ENCODE measurements at regions not wholly inside any gene's neighbourhood (a gene's known extent, or its start where the extent isn't known, plus 50 kb on each side); places are given as distances from the start of the nearest gene placed in this dataset.

DNA sequence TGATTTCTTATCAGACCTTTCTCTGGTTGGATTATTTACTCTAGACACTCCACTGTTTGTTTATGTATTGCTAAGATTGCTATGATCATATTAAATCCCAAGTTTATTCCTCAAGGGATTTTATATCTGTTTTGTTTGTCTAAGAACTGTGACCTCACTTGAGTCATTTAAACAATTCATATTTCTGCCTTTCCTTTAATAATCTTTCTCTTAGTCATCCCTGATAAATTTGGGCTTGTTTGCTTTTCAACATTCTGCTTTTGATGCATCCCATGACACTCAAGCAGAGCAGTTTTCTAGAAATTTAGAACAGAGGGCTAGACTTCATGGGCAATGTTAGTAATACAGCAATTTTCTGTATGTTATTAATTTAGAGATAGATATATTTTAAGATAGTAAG, 231.6 kb upstream of the TNC start:
- Mint-ChIP-seq H3K9me3 (no peaks in the 10 kb centered on the region), H3K4me1 (no peaks in the 10 kb centered on the region), H3K4me3 (no peak overlapping the region), H3K27ac (no peak overlapping the region), H3K36me3 (no peaks in the 10 kb centered on the region)
- ATAC-seq (no peak), DNase-seq (ENCODE audit: low spot score in 2 of 2) (no peak)

DNA sequence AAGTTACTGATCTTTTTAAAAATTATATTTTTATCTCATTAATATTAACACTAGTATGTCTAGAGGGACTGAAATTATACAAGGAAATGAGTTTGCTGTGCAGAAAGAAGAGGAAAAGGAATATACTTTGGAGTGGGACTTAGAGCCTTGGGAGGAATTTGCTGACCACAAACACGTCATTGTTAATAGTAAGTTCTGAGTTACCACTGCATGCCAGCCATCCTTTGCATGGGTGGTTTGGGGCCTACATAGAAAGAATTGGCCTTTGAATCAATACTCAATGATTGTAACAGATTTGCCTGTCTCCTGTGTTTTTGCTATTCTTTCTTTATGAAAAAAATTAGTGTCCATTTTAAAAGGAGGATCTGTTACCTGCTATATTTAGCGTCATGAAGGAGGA, 232.6 kb upstream of the TNC start:
- no peak for ATAC-seq
- no peaks in the 10 kb centered on the region for H3K9me3 Mint-ChIP-seq
- H3K4me1 Mint-ChIP-seq = no peaks in the 10 kb centered on the region
- no peak overlapping the region for H3K4me3 Mint-ChIP-seq
- no peak overlapping the region for H3K27ac Mint-ChIP-seq
- DNase-seq (ENCODE audit: low spot score in 2 of 2) = no peak
- no peaks in the 10 kb centered on the region for H3K36me3 Mint-ChIP-seq

- no peak overlapping the region for H3K4me3 Mint-ChIP-seq
- no peaks in the 10 kb centered on the region for H3K9me3 Mint-ChIP-seq
- no peak for ATAC-seq
- no peaks in the 10 kb centered on the region for H3K36me3 Mint-ChIP-seq
- no peak overlapping the region for H3K27ac Mint-ChIP-seq
- no peak for DNase-seq (ENCODE audit: low spot score in 2 of 2)
- no peaks in the 10 kb centered on the region for H3K4me1 Mint-ChIP-seq
Observed at GRCh38 chr9:115353681-115354080, 235.7 kb upstream of the TNC start.

DNA sequence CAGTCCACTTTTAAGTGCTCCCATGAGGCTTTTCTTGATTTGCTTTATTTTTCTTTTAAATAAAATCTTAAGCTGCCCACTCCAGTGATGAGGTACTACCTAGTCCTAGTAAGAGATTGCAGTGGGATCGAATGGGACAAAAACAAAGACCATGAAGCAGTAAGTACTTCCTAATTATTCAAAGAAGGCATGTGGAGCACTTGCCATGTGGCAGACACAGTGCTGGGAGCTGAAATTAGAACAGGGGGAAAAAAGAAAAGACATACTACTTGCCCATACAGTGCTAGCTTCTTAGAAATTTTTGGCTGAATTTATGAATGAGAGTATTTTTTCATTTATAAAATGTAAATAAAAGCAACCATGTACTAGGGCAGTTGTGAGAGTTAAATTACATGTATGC, 239.9 kb upstream of the TNC start:
- ATAC-seq (no peak), DNase-seq (ENCODE audit: low spot score in 2 of 2) (no peak)
- no peak overlapping the region for H3K27ac Mint-ChIP-seq
- H3K4me3 Mint-ChIP-seq = no peak overlapping the region
- no peaks in the 10 kb centered on the region for H3K9me3 Mint-ChIP-seq
- H3K4me1 Mint-ChIP-seq = no peaks in the 10 kb centered on the region
- H3K36me3 Mint-ChIP-seq = no peaks in the 10 kb centered on the region

GRCh38 chr9:115359017-115359780, 241.2 kb upstream of the TNC start:
- ATAC-seq (no peak), DNase-seq (ENCODE audit: low spot score in 2 of 2) (no peak)
- Mint-ChIP-seq H3K9me3 (no peaks in the 10 kb centered on the region), H3K27ac (no peak overlapping the region), H3K4me3 (no peak overlapping the region), H3K4me1 (no peaks in the 10 kb centered on the region), H3K36me3 (no peaks in the 10 kb centered on the region)

GRCh38 chr9:115360122-115360521, 242.2 kb upstream of the TNC start:
- ATAC-seq (no peak), DNase-seq (ENCODE audit: low spot score in 2 of 2) (no peak)
- Mint-ChIP-seq H3K36me3 (no peaks in the 10 kb centered on the region), H3K9me3 (no peaks in the 10 kb centered on the region), H3K27ac (no peak overlapping the region), H3K4me1 (no peaks in the 10 kb centered on the region), H3K4me3 (no peak overlapping the region)

- DNase-seq (ENCODE audit: low spot score in 2 of 2) (no peak), ATAC-seq (no peak)
- no peaks in the 10 kb centered on the region for H3K9me3 Mint-ChIP-seq
Observed at GRCh38 chr9:115362101-115362500, 244.1 kb upstream of the TNC start.

DNA sequence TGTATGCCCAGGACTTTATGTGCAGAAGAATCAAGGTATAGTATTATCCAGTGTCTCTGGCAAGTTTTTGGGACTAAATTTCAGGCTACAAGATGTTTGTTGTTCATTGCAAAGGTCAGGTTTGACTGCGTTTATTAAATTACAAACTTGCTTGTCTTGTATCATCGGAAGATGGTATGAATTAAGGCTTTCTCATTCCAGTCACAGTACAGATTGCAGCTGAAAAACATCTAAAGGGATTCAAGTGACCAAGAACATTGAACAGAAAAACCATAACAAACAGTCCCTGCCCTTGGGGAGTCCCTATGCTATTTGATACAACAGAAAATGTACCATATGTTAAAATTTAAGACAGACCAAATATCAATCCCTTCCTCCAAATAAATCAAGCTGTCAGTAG, 244.7 kb upstream of the TNC start:
- DNase-seq (ENCODE audit: low spot score in 2 of 2) (no peak), ATAC-seq (no peak)
- Mint-ChIP-seq H3K36me3 (no peaks in the 10 kb centered on the region), H3K27ac (no peak overlapping the region), H3K4me3 (no peak overlapping the region), H3K4me1 (no peaks in the 10 kb centered on the region), H3K9me3 (no peaks in the 10 kb centered on the region)

More at GRCh38 chr9:115362101-115362500, 244.1 kb upstream of the TNC start:
- Mint-ChIP-seq H3K36me3 (no peaks in the 10 kb centered on the region), H3K4me1 (no peaks in the 10 kb centered on the region), H3K4me3 (no peak overlapping the region), H3K27ac (no peak overlapping the region)

DNA sequence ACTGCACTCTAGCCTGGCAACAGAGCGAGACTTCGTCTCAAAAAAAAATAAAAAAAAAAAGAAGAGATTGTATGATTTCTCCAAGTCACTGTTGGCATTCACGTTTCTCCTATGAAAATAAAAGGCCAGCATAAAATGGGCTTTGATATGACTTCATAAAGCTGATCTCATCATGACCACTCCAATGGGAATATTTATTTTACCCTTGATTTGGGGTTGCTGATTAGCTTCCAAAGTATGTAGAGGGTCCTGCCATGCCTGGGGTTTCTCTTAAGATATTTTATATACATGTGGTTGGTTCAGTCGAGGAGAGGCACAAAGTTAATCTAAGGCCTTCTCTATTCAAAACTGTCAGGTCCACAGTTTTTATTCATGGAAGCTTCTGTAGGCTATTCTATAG, 247.0 kb upstream of the TNC start:
- H3K9me3 Mint-ChIP-seq = no peaks in the 10 kb centered on the region
- no peaks in the 10 kb centered on the region for H3K36me3 Mint-ChIP-seq
- no peak overlapping the region for H3K4me3 Mint-ChIP-seq
- DNase-seq (ENCODE audit: low spot score in 2 of 2) (no peak), ATAC-seq (no peak)
- H3K4me1 Mint-ChIP-seq = no peaks in the 10 kb centered on the region
- no peak overlapping the region for H3K27ac Mint-ChIP-seq

GRCh38 chr9:115367321-115367720, 249.4 kb upstream of the TNC start:
- ATAC-seq (no peak), DNase-seq (ENCODE audit: low spot score in 2 of 2) (no peak)
- Mint-ChIP-seq H3K36me3 (no peaks in the 10 kb centered on the region), H3K4me1 (no peaks in the 10 kb centered on the region), H3K27ac (no peak overlapping the region), H3K4me3 (no peak overlapping the region), H3K9me3 (peaks cover 5% of the 10 kb centered on the region)

DNA sequence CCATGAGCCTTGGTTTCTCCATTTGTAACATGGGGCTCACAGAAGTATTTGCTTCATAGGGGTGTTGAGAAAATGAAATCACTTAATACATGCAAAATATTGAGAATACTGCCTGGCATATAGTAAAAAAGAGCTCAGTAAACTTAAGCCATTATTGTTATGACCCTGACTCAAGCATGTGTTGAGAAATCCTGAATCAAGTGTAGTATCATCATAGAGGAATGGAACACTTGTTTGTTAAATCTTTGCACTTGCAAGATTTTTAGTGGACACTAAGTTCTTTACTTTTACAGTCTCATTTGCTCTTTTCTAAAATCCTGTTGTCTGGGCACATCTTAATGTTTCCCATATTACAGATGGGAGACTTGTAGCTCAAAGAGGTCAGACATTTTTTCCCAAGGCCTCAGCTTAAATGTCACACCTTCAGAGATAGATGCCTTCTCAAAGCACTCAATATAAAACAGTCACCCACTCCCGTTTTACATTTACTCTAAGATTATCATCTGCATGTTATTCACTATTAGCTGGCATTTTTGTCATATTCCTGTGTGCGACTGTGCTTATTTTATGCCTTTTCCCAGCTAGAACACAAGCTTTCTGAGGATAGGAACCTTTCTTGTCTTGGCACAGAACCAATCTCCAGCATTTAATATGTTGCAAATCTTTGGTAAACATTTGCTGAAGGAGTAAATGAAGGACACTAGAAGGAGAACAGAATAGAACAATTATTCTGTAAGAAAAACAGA, 250.0 kb upstream of the TNC start:
- ATAC-seq = no peak
- Mint-ChIP-seq H3K36me3 (no peaks in the 10 kb centered on the region), H3K4me3 (no peak overlapping the region), H3K27ac (no peak overlapping the region), H3K9me3 (peaks cover 5% of the 10 kb centered on the region), H3K4me1 (no peaks in the 10 kb centered on the region)
- DNase-seq (ENCODE audit: low spot score in 2 of 2) = no peak

DNA sequence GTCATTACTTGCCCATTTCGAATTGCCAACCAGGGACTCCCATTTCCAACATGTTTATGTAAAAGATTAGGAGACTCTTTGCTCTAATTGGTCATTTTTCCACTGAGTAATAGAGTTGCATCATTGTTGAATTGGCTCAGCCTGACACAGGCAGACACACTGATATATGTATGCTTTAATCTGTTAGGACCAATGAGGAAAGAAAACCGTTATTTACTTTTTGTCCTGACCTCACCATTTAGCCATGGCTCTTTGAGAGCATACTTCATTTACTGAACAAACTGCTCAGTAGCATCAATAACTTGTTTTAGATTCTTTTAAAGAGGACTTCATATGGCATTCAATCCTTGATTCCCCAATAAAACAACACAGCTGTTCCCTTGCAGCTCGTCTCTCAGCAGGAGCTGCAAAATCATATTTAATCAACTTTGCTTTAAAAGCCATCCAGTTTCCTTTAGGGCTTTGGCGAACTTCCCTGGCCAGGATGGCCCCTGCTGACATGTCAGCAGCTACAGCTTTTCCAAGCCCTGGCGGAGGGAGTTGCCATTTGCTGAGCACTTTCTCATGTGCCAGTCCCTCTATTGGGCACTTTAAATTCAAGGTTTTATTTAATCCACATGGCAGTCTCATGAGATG, 251.5 kb upstream of the TNC start:
- Mint-ChIP-seq H3K36me3 (no peaks in the 10 kb centered on the region), H3K27ac (no peak overlapping the region), H3K4me1 (no peaks in the 10 kb centered on the region), H3K4me3 (no peak overlapping the region), H3K9me3 (peaks cover 5% of the 10 kb centered on the region)
- no peak for DNase-seq (ENCODE audit: low spot score in 2 of 2)
- no peak for ATAC-seq

DNA sequence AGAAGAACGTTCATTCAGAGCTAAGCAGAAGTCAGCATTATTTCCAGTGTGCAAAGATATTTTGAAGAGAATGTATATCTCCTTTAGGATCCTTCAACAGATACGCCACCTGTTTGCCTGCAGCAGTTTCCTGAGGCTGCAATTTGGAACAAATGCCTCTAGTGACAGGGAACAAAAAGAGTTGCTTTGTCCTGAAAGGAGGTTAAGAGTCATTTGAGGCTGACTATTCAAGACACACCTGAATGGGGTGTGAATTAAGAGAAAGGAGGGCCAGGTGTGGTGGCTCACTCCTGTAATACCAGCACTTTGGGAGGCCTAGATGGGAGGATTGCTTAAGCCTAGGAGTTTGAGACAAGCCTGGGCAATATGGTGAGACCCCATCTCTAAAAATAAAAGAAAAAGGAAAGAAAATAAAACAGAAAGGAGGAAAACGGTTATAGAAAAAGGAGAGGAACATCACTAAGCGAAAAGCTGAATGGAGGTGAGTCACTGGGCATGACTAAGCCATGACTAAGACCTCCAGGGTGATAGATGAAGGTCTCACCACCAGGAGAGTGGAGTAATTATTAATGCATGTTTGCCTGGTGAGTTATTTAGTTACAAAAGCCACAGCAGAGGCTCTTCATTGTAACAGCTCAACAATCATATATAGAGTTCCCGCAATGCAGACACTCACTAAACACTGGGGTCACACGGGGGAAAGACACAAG, 255.2 kb upstream of the TNC start:
- no peak overlapping the region for H3K4me3 Mint-ChIP-seq
- no peak overlapping the region for H3K27ac Mint-ChIP-seq
- ATAC-seq (peak; percentile 94), DNase-seq (ENCODE audit: low spot score in 2 of 2) (no peak)
- peaks cover 5% of the 10 kb centered on the region for H3K9me3 Mint-ChIP-seq
- no peaks in the 10 kb centered on the region for H3K36me3 Mint-ChIP-seq
- no peaks in the 10 kb centered on the region for H3K4me1 Mint-ChIP-seq

GRCh38 chr9:115373710-115374045, 255.7 kb upstream of the TNC start:
- DNase-seq (ENCODE audit: low spot score in 2 of 2) = no peak
- Mint-ChIP-seq H3K4me3 (no peak overlapping the region), H3K9me3 (peaks cover 5% of the 10 kb centered on the region), H3K4me1 (no peaks in the 10 kb centered on the region), H3K27ac (no peak overlapping the region), H3K36me3 (no peaks in the 10 kb centered on the region)
- no peak for ATAC-seq

- ATAC-seq (no peak), DNase-seq (ENCODE audit: low spot score in 2 of 2) (no peak)
- no peaks in the 10 kb centered on the region for H3K4me1 Mint-ChIP-seq
- H3K36me3 Mint-ChIP-seq = no peaks in the 10 kb centered on the region
- no peak overlapping the region for H3K4me3 Mint-ChIP-seq
- no peak overlapping the region for H3K27ac Mint-ChIP-seq
- H3K9me3 Mint-ChIP-seq = peaks cover 5% of the 10 kb centered on the region
Observed at GRCh38 chr9:115374724-115375268, 256.8 kb upstream of the TNC start.

Measured in stimulated activated effector memory CD8-positive, alpha-beta T cell treated with anti-CD3 and anti-CD28 coated beads, Interleukin-12 subunit alpha, Interleukin-12 subunit beta, amount 100 ng/mL, for 72 hours (primary cell).